B cell (primary cell): ENCODE measurements at regions not wholly inside any gene's neighbourhood (a gene's known extent, or its start where the extent isn't known, plus 50 kb on each side); places are given as distances from the start of the nearest gene placed in this dataset.

Experiments
- EZH2 ChIP-seq: IDR thresholded peaks from 2 replicates; pipeline ENCODE4 v1.6.1; 2012; ENCODE audit warnings: borderline replicate concordance, low read depth, mild to moderate bottlenecking, moderate library complexity, low read length; ENCODE audit not compliant: insufficient read depth, poor library complexity, severe bottlenecking
- TF ChIP-seq, protein P1 (sequence below): fragments of 200-600 bp; IDR thresholded peaks from one replicate; pipeline ENCODE4 v1.8.0; 2022; ENCODE audit warnings: antibody characterized with exemption, mild to moderate bottlenecking

DNA sequence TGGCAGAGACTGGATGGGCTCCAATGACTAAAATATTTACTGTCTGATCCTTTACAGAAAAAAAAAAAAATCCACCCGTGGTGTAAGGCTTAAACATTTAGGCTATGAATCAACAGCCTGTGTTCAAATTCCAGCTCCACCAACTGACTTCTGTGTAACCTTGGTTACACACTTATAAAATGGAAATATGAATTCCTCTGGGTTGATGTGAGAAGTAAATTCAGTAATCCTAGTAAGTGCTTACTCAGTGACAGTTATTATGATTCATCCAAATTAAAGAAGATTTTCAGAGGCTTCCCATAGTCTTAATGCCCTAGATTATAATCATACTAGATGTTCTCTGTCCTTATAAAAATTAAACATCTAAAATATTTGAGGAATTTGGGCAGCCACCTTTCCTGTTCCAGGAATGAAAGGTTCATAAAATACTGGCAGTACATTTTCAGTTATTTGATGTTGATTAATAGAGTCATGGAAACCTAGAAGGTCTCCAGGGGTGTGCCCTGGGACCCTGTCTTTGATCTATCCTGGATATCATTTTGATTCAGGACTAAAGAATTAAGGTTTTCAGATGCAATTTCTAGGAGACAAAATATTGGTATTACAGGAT is 180.3 kb upstream of the ZNF217 start:
- TF ChIP-seq, protein P1, sequence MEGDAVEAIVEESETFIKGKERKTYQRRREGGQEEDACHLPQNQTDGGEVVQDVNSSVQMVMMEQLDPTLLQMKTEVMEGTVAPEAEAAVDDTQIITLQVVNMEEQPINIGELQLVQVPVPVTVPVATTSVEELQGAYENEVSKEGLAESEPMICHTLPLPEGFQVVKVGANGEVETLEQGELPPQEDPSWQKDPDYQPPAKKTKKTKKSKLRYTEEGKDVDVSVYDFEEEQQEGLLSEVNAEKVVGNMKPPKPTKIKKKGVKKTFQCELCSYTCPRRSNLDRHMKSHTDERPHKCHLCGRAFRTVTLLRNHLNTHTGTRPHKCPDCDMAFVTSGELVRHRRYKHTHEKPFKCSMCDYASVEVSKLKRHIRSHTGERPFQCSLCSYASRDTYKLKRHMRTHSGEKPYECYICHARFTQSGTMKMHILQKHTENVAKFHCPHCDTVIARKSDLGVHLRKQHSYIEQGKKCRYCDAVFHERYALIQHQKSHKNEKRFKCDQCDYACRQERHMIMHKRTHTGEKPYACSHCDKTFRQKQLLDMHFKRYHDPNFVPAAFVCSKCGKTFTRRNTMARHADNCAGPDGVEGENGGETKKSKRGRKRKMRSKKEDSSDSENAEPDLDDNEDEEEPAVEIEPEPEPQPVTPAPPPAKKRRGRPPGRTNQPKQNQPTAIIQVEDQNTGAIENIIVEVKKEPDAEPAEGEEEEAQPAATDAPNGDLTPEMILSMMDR = no peak
- no peak for TF ChIP-seq EZH2
